Activated T-helper 2 cell treated with anti-CD3 and anti-CD28 coated beads, Interferon-gamma antibody, Interleukin-2, Interleukin-4, amounts not matched to agents 10 μg/mL and 5 μg/mL and 100 μg/mL, durations not matched to agents 14 hours and 24 hours and 36 hours (primary cell): ENCODE measurements at regions not wholly inside any gene's neighbourhood (a gene's known extent, or its start where the extent isn't known, plus 50 kb on each side); places are given as distances from the start of the nearest gene placed in this dataset.
"Not testable (repeated sequence)": the region's sequence is repeated elsewhere in the genome, so short reads cannot be mapped to it uniquely, and the experiment has no call there.

Experiments used
- DNase-seq: peaks from one replicate; pipeline ENCODE4 v3.0.0; 2021; ENCODE audit warnings: low spot score
- H3K27ac Mint-ChIP-seq: one replicate; pipeline ENCODE4 v1.8.0; 2021; ENCODE audit warnings: mixed read lengths
- H3K27me3 Mint-ChIP-seq: one replicate; pipeline ENCODE4 v1.8.0; 2021; ENCODE audit warnings: low read depth, mixed read lengths
- H3K36me3 Mint-ChIP-seq: one replicate; pipeline ENCODE4 v1.8.0; 2021; ENCODE audit warnings: low read depth, mixed read lengths
- H3K4me1 Mint-ChIP-seq: one replicate; pipeline ENCODE4 v1.8.0; 2021; ENCODE audit warnings: low read depth, mixed read lengths
- H3K4me3 Mint-ChIP-seq: one replicate; pipeline ENCODE4 v1.8.0; 2021; ENCODE audit warnings: low read depth, mild to moderate bottlenecking, moderate library complexity, mixed read lengths
- H3K9me3 Mint-ChIP-seq: one replicate; pipeline ENCODE4 v1.8.0; 2021; ENCODE audit warnings: mixed read lengths
- intact Hi-C: fragments of 100-400 bp; cut with micrococcal nuclease; formaldehyde crosslinking; loops from one replicate; pipeline ENCODE4 v1.15.1; 2023

- intact Hi-C loops, DNase-seq, H3K27me3 Mint-ChIP-seq, H3K9me3 Mint-ChIP-seq, H3K27ac Mint-ChIP-seq, H3K36me3 Mint-ChIP-seq, H3K4me3 Mint-ChIP-seq: not testable (repeated sequence)
- peaks cover 36% of the 10 kb centered on the region for H3K4me1 Mint-ChIP-seq
Measured at GRCh38 chr20:50334512-50334911, 143.9 kb downstream of the CEBPB start.

- H3K27ac Mint-ChIP-seq, result no peak overlapping the region
- peaks cover 42% of the 10 kb centered on the region for H3K4me1 Mint-ChIP-seq
- intact Hi-C loops, result loop anchor here (5.0 kb wide), 4 partner anchors 108 to 227 kb away; partner anchors contain the start of gene UBE2V1
- H3K9me3 Mint-ChIP-seq, result no peaks in the 10 kb centered on the region
- DNase-seq, result no peak
- H3K4me3 Mint-ChIP-seq, result no peak overlapping the region
- no peaks in the 10 kb centered on the region for H3K36me3 Mint-ChIP-seq
- no peaks in the 10 kb centered on the region for H3K27me3 Mint-ChIP-seq
Measured at GRCh38 chr20:50335105-50335504, 144.5 kb downstream of the CEBPB start.

DNA sequence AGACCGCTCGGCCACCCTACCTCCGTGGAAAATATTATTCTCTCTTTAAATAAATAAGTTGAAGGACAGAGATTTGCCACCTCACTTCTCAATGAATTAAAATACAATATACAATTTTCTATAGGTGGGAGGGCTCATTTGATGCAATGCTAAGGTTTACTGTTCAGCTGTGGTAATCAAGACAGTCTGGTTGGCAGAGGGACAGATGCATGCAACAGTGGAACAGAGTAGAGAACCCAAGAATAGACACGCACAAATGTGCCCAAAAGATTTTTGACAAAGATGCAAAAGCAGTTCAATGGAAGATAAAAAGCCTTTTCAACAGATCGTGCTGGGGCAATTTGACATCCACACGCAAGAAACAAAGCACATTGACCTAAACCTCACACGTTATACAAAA is 145.2 kb downstream of the CEBPB start:
- Mint-ChIP-seq H3K4me3 (no peak overlapping the region), H3K27ac (no peak overlapping the region), H3K4me1 (peaks cover 48% of the 10 kb centered on the region), H3K36me3 (no peaks in the 10 kb centered on the region), H3K9me3 (no peaks in the 10 kb centered on the region), H3K27me3 (no peaks in the 10 kb centered on the region)
- intact Hi-C loops, result loop anchor here (5.0 kb wide), 4 partner anchors 109 to 226 kb away; partner anchors contain the start of gene UBE2V1
- DNase-seq, result no peak

DNA sequence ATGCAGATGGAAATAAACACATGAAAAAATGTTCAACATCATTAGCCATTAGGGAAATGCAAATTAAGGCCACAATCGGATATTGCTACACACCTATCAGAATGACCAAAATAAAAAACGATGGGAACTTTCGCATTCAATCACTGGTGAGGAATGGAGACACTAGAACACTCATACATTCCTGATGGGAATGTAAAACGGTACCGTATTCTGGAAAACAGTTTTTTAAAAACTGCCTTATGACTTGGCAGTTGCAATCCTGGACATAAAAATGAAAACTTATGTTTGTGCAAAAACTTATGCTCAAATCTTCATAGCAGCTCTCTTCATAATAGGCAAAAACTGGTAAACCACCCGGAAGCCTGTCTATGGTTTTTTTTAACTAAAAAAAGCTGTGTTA is 146.0 kb downstream of the CEBPB start:
- H3K4me1 Mint-ChIP-seq, result peaks cover 50% of the 10 kb centered on the region
- intact Hi-C loops, result loop anchor here (5.0 kb wide), 4 partner anchors 109 to 226 kb away; partner anchors contain the start of gene UBE2V1
- no peak for DNase-seq
- H3K4me3 Mint-ChIP-seq, result no peak overlapping the region
- H3K27ac Mint-ChIP-seq, result no peak overlapping the region
- no peaks in the 10 kb centered on the region for H3K36me3 Mint-ChIP-seq
- no peaks in the 10 kb centered on the region for H3K27me3 Mint-ChIP-seq
- no peaks in the 10 kb centered on the region for H3K9me3 Mint-ChIP-seq

DNA sequence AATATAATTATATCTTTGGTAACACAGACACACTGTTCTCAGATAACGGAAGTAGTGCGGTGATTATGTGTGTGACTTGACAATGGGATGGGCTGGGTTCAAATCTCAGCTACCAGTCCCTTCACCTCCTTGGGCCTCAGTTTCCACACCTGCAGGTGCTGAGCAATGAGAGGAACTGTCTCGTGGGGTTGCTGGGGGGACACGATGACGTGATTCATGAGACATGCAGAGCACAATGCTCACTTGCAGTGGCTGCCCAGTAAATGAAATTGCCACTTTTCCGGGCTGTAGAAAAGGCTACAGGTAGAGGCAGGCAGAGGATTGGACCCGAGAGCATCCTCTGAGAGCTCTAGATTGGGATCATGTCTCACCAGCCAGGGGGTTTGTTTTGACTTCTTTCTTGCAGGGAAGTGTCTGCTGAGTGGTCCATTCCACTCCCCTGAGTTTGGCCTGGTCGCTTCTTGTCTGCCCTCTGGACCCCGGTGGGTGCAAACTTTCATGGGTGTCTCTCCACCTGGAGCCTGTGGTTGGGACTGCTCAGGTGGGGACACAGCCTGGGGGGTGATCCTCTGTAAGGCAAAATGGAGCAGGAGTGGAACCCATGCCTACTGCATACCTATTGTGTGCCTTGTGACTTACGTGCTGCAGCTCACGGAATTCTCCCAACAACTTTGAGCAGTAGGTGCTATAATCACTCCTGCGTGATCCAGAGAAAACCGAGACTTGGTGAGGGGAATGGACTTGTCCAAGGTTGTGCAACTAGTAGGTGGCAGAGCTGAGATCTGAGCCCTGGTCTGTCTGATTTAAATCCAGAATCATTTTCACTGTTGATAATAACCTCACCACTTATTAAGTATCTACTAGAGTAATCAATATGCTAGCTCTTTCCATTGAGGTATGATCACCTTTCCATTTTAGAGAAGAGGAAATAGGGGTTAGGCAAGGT is 147.2 kb downstream of the CEBPB start:
- no peaks in the 10 kb centered on the region for H3K27me3 Mint-ChIP-seq
- peaks cover 55% of the 10 kb centered on the region for H3K4me1 Mint-ChIP-seq
- H3K27ac Mint-ChIP-seq, result peak overlapping the region; percentile 92
- H3K36me3 Mint-ChIP-seq, result no peaks in the 10 kb centered on the region
- no peaks in the 10 kb centered on the region for H3K9me3 Mint-ChIP-seq
- DNase-seq, result no peak
- intact Hi-C loops, result loop anchor here (1.0 to 5.0 kb wide), 7 partner anchors 16 to 225 kb away; partner anchors contain the start of genes CEBPB and UBE2V1
- H3K4me3 Mint-ChIP-seq, result peak overlapping the region; percentile 33

DNA sequence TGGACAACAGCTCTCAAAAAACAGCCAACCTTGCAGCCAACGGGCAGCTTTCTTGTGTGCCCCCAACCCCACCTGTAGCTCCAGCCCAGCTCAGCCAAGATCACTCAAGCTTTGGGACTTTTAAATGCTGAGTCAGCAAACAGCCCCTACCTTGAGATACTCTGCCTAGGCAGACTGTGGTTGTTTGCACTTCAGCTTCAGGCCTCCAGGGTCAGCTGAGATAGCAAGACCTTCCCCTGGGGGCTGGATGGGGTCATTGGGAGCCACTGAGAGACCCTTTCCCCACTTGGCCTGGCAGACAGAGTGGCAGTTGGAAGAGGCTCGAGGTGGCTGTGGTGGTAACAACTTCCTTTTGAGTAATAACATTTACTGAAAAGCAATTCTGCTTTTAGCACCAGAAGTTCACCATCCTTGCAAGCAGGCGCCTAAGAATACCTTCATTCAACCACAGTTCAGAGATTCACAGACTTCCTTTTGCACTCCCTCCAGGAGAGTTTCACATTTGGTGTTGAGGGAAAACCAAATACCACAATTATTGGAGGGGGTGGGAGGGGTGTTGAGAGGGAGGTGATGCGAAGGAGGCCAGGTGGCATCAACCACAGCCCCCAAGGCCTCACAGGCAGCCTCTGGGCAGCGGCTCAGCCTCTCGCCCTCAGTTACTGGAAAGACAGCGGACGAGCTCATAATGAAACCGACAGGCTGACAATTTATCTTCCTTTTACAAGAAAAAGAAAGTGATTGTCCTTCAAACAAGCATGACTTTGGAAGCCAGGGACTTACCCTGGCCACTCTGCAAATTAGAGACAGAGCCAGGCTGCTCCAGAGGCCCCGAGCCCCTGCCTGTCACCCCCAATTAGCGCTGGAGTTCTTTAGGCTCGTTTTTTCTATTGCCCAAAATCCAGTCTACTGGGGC is 148.1 kb downstream of the CEBPB start:
- no peaks in the 10 kb centered on the region for H3K27me3 Mint-ChIP-seq
- no peaks in the 10 kb centered on the region for H3K36me3 Mint-ChIP-seq
- peak; percentile 71 for DNase-seq
- H3K4me1 Mint-ChIP-seq, result peaks cover 61% of the 10 kb centered on the region
- intact Hi-C loops, result loop anchor here (1.0 to 5.0 kb wide), 10 partner anchors 11 to 226 kb away; partner anchors contain the start of genes CEBPB and UBE2V1
- peak overlapping the region; percentile 75 for H3K4me3 Mint-ChIP-seq
- peak overlapping the region; percentile 92 for H3K27ac Mint-ChIP-seq
- H3K9me3 Mint-ChIP-seq, result no peaks in the 10 kb centered on the region

DNA sequence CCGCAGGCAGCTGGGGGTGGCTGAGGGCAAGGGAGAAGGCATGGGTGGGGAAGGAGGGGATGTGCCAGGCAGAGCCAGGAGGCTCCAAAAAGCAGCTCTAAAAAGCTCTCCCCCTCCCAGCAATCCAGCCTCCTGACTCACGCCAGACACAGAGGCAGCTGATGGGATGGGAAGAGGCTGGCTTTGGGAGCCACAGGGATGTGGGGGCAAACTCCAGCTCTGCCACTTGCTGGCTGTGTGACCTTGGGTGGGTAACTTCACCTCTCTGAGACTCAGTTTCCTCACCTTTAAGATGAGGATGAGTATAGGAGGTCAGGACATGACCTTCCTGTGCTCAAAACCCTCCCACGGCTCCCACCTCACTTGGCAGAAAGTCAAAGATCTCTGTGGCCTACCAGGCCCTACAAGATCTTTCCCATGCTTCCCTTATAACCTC is 148.9 kb downstream of the CEBPB start:
- no peak for DNase-seq
- Mint-ChIP-seq H3K27me3 (no peaks in the 10 kb centered on the region), H3K4me3 (peak overlapping the region; percentile 75), H3K4me1 (peaks cover 65% of the 10 kb centered on the region), H3K9me3 (no peaks in the 10 kb centered on the region), H3K27ac (peak overlapping the region; percentile 92), H3K36me3 (no peaks in the 10 kb centered on the region)
- intact Hi-C loops, result loop anchor here (1.0 to 5.0 kb wide), 9 partner anchors 10 to 227 kb away; partner anchors contain the start of genes CEBPB and UBE2V1

- intact Hi-C loops, result no loop called here
- H3K4me3 Mint-ChIP-seq, result peak overlapping the region; percentile 31
- no peaks in the 10 kb centered on the region for H3K36me3 Mint-ChIP-seq
Measured at GRCh38 chr20:50340541-50340940, 149.9 kb downstream of the CEBPB start.

DNA sequence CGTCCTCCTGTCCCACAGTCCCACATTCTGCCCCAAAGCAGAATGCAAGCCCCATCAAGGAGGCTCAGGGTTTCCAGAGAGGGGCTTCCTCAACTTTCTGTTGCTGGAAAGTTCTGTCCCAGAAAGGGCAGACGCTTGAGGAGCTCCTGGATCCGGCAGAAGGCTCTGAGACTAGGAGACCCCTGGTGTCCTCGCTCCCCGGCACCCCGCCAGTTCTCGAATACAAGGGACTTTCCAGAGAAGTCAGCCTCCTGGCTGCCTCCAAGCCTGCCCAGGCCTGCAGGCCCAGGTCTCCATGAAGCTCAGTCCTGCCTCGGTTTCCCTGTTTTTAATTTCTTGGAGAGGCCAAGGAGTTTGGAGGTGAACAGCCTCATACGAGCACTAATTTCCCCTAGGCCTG is 150.4 kb downstream of the CEBPB start:
- H3K4me3 Mint-ChIP-seq, result no peak overlapping the region
- no peaks in the 10 kb centered on the region for H3K9me3 Mint-ChIP-seq
- intact Hi-C loops, result no loop called here
- no peak overlapping the region for H3K27ac Mint-ChIP-seq
- H3K36me3 Mint-ChIP-seq, result no peaks in the 10 kb centered on the region
- H3K4me1 Mint-ChIP-seq, result peaks cover 64% of the 10 kb centered on the region
- no peak for DNase-seq
- H3K27me3 Mint-ChIP-seq, result no peaks in the 10 kb centered on the region

More at GRCh38 chr20:50340541-50340940, 149.9 kb downstream of the CEBPB start:
- H3K27me3 Mint-ChIP-seq, result no peaks in the 10 kb centered on the region
- H3K9me3 Mint-ChIP-seq, result no peaks in the 10 kb centered on the region
- DNase-seq, result no peak
- peak overlapping the region; percentile 92 for H3K27ac Mint-ChIP-seq
- H3K4me1 Mint-ChIP-seq, result peaks cover 62% of the 10 kb centered on the region

- no peaks in the 10 kb centered on the region for H3K9me3 Mint-ChIP-seq
- DNase-seq, result no peak
- no peaks in the 10 kb centered on the region for H3K27me3 Mint-ChIP-seq
- no peaks in the 10 kb centered on the region for H3K36me3 Mint-ChIP-seq
- H3K4me1 Mint-ChIP-seq, result peaks cover 64% of the 10 kb centered on the region
- H3K4me3 Mint-ChIP-seq, result no peak overlapping the region
- no peak overlapping the region for H3K27ac Mint-ChIP-seq
- intact Hi-C loops, result no loop called here
Measured at GRCh38 chr20:50341880-50342637, 151.4 kb downstream of the CEBPB start.

DNA sequence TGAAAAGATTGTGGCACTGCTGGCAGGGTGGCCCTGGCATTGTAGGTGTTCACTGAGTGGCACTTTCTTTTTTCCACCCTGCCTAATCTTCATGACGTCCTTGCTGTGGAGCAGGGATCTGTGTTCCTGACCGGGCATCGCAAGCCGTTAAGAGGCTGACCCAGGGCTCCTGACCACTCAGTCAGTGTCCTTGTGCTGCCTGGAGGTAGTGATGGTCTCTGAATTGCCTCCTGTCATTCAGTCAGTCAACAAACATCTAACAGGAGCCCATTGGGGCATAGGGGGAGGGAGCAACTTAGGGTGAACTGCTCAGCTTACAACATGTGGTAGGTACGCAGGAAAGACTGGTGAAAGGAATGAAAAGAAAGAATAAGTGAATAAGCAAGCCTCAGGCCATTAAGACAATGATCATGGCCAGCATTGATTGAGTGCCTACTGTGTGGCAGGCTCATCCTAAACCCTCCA is 152.0 kb downstream of the CEBPB start:
- H3K36me3 Mint-ChIP-seq, result no peaks in the 10 kb centered on the region
- H3K27ac Mint-ChIP-seq, result peak overlapping the region; percentile 19
- intact Hi-C loops, result no loop called here
- no peak overlapping the region for H3K4me3 Mint-ChIP-seq
- H3K9me3 Mint-ChIP-seq, result no peaks in the 10 kb centered on the region
- no peak for DNase-seq
- peaks cover 65% of the 10 kb centered on the region for H3K4me1 Mint-ChIP-seq
- no peaks in the 10 kb centered on the region for H3K27me3 Mint-ChIP-seq

DNA sequence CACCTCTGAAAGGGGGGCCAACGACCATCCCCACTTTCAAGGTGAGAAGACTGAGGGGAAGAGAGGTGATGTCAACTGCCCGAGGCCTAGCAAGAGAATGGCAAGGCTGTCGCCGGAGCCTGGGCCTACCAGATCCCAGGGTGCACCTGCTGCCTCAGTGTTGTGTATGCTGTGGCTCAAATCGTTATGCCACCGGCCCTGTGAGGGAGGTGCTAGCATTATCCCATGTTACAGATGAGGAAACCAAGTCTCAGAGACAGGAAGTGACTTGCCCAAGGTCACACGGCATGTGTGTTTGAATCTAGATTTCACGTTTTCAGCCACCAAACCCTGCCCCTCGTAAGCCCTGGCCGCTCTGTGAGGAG is 152.5 kb downstream of the CEBPB start:
- H3K36me3 Mint-ChIP-seq, result no peaks in the 10 kb centered on the region
- no peak for DNase-seq
- no peaks in the 10 kb centered on the region for H3K27me3 Mint-ChIP-seq
- H3K4me1 Mint-ChIP-seq, result peaks cover 63% of the 10 kb centered on the region
- H3K9me3 Mint-ChIP-seq, result no peaks in the 10 kb centered on the region
- H3K4me3 Mint-ChIP-seq, result no peak overlapping the region
- no peak overlapping the region for H3K27ac Mint-ChIP-seq
- intact Hi-C loops, result no loop called here
